ENCODE measurements at regions not wholly inside any gene's neighbourhood (a gene's known extent, or its start where the extent isn't known, plus 50 kb on each side); places are given as distances from the start of the nearest gene placed in this dataset.

DNA sequence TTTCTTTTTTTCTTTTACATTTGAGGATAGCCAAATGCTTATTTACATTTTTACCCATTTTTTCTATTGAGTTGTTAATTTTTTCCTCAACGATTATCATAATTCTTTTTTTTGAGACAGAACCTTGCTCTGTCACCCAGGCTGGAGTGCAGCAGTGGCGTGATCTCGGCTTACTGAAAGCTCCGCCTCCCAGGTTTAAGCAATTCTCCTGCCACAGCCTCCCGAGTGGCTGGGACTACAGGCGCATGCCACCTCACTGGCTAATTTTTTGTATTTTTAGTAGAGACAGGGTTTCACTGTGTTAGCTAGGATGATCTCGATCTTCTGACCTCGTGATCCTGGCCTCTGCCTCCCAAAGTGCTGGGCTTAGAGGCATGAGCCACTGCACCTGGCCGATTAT is 208.7 kb downstream of the LIG4 start:
- no peaks in the 10 kb centered on the region for H3K4me1 ChIP-seq (ENCODE audit: control insufficient read depth, insufficient read depth, low read length)
- no peaks in the 10 kb centered on the region for H3K36me3 ChIP-seq (ENCODE audit: control insufficient read depth in 2 of 2, insufficient read depth in 2 of 2, low read length in 2 of 2)
- H3K4me3 ChIP-seq (ENCODE audit: low read length in 2 of 2), result no peak overlapping the region
- no peaks in the 10 kb centered on the region for H3K9me3 ChIP-seq (ENCODE audit: control insufficient read depth in 2 of 2, low read length in 2 of 2)
- H3K27me3 ChIP-seq (ENCODE audit: control insufficient read depth in 1 of 2, insufficient read depth in 2 of 2, low read length in 2 of 2), result no peaks in the 10 kb centered on the region
- H3K27ac ChIP-seq (ENCODE audit: low read length), result no peak overlapping the region
- no peak overlapping the region for H3K9ac ChIP-seq (ENCODE audit: low read length in 2 of 2)

DNA sequence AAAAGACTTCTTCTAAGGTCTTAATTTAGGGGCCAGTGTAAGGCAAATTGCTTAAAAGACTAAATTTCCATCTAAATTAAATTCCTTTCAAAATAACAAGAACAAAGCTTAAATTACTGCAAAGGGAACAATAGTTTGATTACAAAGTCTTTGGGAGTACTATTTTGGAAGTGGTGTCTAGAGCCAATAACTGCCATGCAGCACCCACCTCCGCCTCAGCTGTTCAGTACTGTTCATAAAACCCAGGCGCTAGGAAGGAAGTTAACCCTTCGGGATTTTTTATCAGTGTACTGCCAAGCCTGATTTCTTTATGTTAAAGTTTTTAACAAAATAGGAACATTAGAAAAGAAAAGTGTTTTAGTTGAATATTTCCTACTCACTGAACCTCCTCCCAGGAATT is 210.1 kb downstream of the LIG4 start:
- Histone ChIP-seq H3K27ac (ENCODE audit: low read length) (no peak overlapping the region), H3K36me3 (ENCODE audit: control insufficient read depth in 2 of 2, insufficient read depth in 2 of 2, low read length in 2 of 2) (no peaks in the 10 kb centered on the region)

DNA sequence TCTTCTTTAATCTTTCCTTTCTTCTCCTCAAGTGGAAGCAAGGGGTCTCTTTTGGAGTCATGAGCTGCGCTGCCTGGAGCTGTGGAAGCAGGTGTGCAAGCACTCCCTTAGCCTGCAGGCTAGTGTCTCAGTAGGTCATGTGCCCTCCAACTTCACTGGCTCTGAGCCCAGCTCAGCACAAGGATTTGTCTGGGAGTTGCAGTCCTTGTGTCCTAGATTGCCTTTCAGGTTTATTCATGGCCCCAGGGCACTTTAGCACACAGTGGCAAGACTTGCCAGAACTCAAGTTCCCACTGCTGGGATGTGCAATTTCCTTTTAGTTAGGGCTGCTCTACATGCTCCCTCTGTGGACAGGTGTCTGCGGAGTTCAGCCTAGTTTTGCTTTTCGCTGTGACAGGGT is 211.7 kb downstream of the LIG4 start:
- no peaks in the 10 kb centered on the region for H3K9me3 ChIP-seq (ENCODE audit: control insufficient read depth in 2 of 2, low read length in 2 of 2)
- no peak overlapping the region for H3K27ac ChIP-seq (ENCODE audit: low read length)
- H3K4me3 ChIP-seq (ENCODE audit: low read length in 2 of 2), result no peak overlapping the region
- no peaks in the 10 kb centered on the region for H3K27me3 ChIP-seq (ENCODE audit: control insufficient read depth in 1 of 2, insufficient read depth in 2 of 2, low read length in 2 of 2)
- H3K36me3 ChIP-seq (ENCODE audit: control insufficient read depth in 2 of 2, insufficient read depth in 2 of 2, low read length in 2 of 2), result no peaks in the 10 kb centered on the region
- H3K4me1 ChIP-seq (ENCODE audit: control insufficient read depth, insufficient read depth, low read length), result no peaks in the 10 kb centered on the region
- H3K9ac ChIP-seq (ENCODE audit: low read length in 2 of 2), result no peak overlapping the region

More for the DNA sequence above, 210.1 kb downstream of the LIG4 start:
- Histone ChIP-seq H3K9ac (ENCODE audit: low read length in 2 of 2) (no peak overlapping the region), H3K4me3 (ENCODE audit: low read length in 2 of 2) (no peak overlapping the region), H3K27me3 (ENCODE audit: control insufficient read depth in 1 of 2, insufficient read depth in 2 of 2, low read length in 2 of 2) (no peaks in the 10 kb centered on the region), H3K4me1 (ENCODE audit: control insufficient read depth, insufficient read depth, low read length) (no peaks in the 10 kb centered on the region), H3K9me3 (ENCODE audit: control insufficient read depth in 2 of 2, low read length in 2 of 2) (no peaks in the 10 kb centered on the region)

DNA sequence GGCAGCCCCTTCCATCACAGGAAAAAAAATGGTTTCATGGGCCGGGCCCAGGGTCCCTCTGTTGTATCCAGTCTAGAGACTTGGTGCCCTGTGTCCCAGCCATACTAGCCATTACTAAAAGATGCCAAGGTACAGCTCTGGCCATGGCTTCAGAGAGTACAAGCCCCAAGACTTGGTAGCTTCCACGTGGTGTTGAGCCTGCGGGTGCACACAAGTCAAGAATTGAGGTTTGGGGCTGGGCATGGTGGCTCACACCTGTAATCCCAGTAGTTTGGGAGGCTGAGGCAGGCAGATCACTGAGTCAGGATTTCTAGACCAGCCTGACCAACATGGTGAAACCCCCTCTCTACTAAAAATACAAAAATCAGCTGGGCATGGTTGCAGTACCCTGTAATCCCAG is 214.3 kb downstream of the LIG4 start:
- no peaks in the 10 kb centered on the region for H3K27me3 ChIP-seq (ENCODE audit: control insufficient read depth in 1 of 2, insufficient read depth in 2 of 2, low read length in 2 of 2)
- no peak overlapping the region for H3K9ac ChIP-seq (ENCODE audit: low read length in 2 of 2)
- H3K9me3 ChIP-seq (ENCODE audit: control insufficient read depth in 2 of 2, low read length in 2 of 2), result no peaks in the 10 kb centered on the region
- H3K27ac ChIP-seq (ENCODE audit: low read length), result no peak overlapping the region
- H3K4me3 ChIP-seq (ENCODE audit: low read length in 2 of 2), result no peak overlapping the region
- H3K4me1 ChIP-seq (ENCODE audit: control insufficient read depth, insufficient read depth, low read length), result no peaks in the 10 kb centered on the region
- no peaks in the 10 kb centered on the region for H3K36me3 ChIP-seq (ENCODE audit: control insufficient read depth in 2 of 2, insufficient read depth in 2 of 2, low read length in 2 of 2)

DNA sequence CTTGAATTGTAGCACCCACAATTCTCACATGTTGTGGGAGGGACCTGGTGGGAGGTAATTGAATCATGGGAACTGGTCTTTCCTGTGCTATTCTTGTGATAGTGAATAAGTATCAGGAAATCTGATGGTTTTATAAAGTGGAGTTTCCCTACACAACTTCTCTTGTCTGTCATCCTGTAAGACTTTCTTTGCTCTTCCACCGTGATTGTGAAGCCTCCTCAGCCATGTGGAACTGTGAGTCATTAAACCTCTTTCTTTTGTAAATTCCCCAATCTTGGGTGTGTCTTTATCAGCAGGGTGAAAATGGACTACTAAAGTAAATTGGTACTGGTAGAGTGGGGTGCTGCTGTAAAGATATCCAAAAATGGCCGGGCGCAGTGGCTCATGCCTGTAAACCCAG is 215.6 kb downstream of the LIG4 start:
- no peaks in the 10 kb centered on the region for H3K4me1 ChIP-seq (ENCODE audit: control insufficient read depth, insufficient read depth, low read length)
- no peaks in the 10 kb centered on the region for H3K36me3 ChIP-seq (ENCODE audit: control insufficient read depth in 2 of 2, insufficient read depth in 2 of 2, low read length in 2 of 2)
- no peak overlapping the region for H3K27ac ChIP-seq (ENCODE audit: low read length)
- H3K4me3 ChIP-seq (ENCODE audit: low read length in 2 of 2), result no peak overlapping the region
- H3K27me3 ChIP-seq (ENCODE audit: control insufficient read depth in 1 of 2, insufficient read depth in 2 of 2, low read length in 2 of 2), result no peaks in the 10 kb centered on the region
- no peak overlapping the region for H3K9ac ChIP-seq (ENCODE audit: low read length in 2 of 2)
- H3K9me3 ChIP-seq (ENCODE audit: control insufficient read depth in 2 of 2, low read length in 2 of 2), result no peaks in the 10 kb centered on the region

DNA sequence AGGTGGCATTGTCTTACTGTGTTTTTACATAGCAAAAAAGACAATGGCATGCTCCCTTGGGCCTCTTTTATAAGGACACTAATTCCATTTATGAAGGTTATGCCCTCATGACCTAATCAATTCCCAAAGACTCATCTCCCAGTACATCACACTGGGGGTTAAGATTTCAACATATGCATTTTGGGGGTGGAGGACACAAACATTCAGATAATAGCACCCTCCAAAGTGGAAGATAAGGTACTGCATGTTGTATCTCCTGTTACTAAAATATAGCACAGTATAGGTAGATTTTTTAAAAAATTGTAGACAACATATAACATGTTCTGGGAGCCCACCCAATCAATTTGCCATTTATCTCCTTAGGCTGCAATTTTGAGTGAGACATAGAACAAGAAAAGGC is 221.2 kb downstream of the LIG4 start:
- Histone ChIP-seq H3K27me3 (ENCODE audit: control insufficient read depth in 1 of 2, insufficient read depth in 2 of 2, low read length in 2 of 2) (no peaks in the 10 kb centered on the region), H3K9me3 (ENCODE audit: control insufficient read depth in 2 of 2, low read length in 2 of 2) (peaks cover 0 to 1% of the 10 kb centered on the region in 2 donors)

DNA sequence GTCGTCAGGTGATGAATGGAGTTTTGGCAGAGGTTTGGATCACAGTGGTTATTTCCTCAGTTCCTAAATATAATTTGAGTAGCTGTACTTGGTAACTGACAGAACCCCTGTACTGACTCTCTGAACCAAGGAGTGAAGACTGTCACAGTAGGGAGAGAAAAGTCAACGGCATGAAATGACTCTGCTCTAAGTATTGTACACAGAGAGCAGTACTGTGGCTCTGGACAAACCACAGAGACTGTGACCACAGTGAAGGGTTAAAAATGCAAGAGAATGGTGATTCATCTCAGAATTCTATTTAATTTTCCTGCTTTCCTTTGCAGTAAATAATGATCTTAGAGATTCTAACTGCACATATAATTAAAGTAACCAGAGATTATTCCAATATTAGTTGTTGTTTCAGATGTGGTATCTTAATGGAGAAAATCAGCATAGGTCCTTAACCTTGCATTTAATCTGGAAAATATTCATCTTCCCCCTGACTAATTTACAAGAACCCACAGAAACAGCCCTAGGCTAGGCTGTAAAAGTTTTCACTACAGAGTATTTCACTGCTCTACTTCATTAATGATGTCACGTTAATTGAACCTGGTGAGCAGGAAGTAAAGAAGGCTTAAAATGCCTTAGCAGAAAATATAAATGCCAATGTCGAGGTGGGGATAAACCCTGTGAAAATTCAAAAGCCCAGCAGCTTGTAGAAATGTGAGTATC is 221.9 kb downstream of the LIG4 start:
- Histone ChIP-seq H3K27me3 (ENCODE audit: control insufficient read depth in 1 of 2, insufficient read depth in 2 of 2, low read length in 2 of 2) (no peaks in the 10 kb centered on the region), H3K9me3 (ENCODE audit: control insufficient read depth in 2 of 2, low read length in 2 of 2) (peaks cover 0 to 1% of the 10 kb centered on the region in 2 donors), H3K9ac (ENCODE audit: low read length in 2 of 2) (no peak overlapping the region), H3K27ac (ENCODE audit: low read length) (no peak overlapping the region), H3K4me3 (ENCODE audit: low read length in 2 of 2) (no peak overlapping the region), H3K4me1 (ENCODE audit: control insufficient read depth, insufficient read depth, low read length) (no peaks in the 10 kb centered on the region), H3K36me3 (ENCODE audit: control insufficient read depth in 2 of 2, insufficient read depth in 2 of 2, low read length in 2 of 2) (no peaks in the 10 kb centered on the region)

More for the DNA sequence above, 221.2 kb downstream of the LIG4 start:
- Histone ChIP-seq H3K4me3 (ENCODE audit: low read length in 2 of 2) (no peak overlapping the region), H3K36me3 (ENCODE audit: control insufficient read depth in 2 of 2, insufficient read depth in 2 of 2, low read length in 2 of 2) (no peaks in the 10 kb centered on the region), H3K9ac (ENCODE audit: low read length in 2 of 2) (no peak overlapping the region), H3K4me1 (ENCODE audit: control insufficient read depth, insufficient read depth, low read length) (no peaks in the 10 kb centered on the region), H3K27ac (ENCODE audit: low read length) (no peak overlapping the region)

DNA sequence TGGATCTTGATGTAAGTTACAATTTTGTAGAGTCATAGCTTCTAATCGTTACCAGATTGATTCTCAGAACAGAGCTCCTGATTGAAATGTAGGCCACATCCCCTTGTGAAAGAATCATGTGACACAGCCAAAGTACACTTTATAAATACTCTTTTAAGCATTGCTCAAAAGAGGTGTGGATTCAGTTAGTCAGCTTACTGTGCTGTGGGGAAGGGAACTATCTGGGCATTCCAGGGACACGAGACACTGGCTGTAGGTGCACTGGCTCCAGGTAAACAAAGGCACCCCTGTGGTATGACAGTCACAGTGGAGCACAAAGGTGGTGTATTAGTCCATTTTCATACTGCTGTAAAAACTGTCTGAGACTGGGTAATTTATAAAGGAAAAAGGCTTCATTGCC is 222.8 kb downstream of the LIG4 start:
- Histone ChIP-seq H3K9me3 (ENCODE audit: control insufficient read depth in 2 of 2, low read length in 2 of 2) (peaks cover 0 to 1% of the 10 kb centered on the region in 2 donors), H3K9ac (ENCODE audit: low read length in 2 of 2) (no peak overlapping the region), H3K27me3 (ENCODE audit: control insufficient read depth in 1 of 2, insufficient read depth in 2 of 2, low read length in 2 of 2) (no peaks in the 10 kb centered on the region), H3K4me1 (ENCODE audit: control insufficient read depth, insufficient read depth, low read length) (no peaks in the 10 kb centered on the region), H3K4me3 (ENCODE audit: low read length in 2 of 2) (no peak overlapping the region), H3K36me3 (ENCODE audit: control insufficient read depth in 2 of 2, insufficient read depth in 2 of 2, low read length in 2 of 2) (no peaks in the 10 kb centered on the region), H3K27ac (ENCODE audit: low read length) (no peak overlapping the region)

DNA sequence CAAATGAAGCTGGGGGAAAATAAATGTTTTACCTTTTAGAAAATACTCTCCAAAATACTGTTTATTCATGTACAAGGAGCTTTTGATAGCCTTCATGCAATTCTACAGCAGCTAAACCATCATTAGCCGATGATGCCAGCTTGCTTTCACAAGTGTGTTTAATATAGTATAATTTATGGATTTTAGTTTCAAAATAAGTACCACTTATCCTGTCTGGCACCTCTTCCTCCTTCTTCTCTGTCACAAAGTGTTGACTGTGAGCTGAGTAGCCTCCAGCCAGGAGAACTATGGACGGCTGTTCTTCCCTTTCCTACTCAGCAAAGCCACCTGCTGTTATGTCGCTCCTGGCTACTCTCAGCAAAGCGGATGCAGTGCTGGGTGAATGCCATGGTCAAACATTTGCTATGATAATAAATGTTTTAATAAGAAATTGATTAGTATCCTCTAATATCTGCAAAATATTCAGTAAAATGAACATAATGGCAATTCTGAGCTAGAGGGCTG is 238.2 kb downstream of the LIG4 start:
- Histone ChIP-seq H3K27ac (ENCODE audit: low read length) (no peak overlapping the region), H3K27me3 (ENCODE audit: control insufficient read depth in 1 of 2, insufficient read depth in 2 of 2, low read length in 2 of 2) (no peaks in the 10 kb centered on the region), H3K9ac (ENCODE audit: low read length in 2 of 2) (no peak overlapping the region), H3K4me1 (ENCODE audit: control insufficient read depth, insufficient read depth, low read length) (no peaks in the 10 kb centered on the region), H3K4me3 (ENCODE audit: low read length in 2 of 2) (no peak overlapping the region), H3K36me3 (ENCODE audit: control insufficient read depth in 2 of 2, insufficient read depth in 2 of 2, low read length in 2 of 2) (no peaks in the 10 kb centered on the region), H3K9me3 (ENCODE audit: control insufficient read depth in 2 of 2, low read length in 2 of 2) (no peaks in the 10 kb centered on the region)

DNA sequence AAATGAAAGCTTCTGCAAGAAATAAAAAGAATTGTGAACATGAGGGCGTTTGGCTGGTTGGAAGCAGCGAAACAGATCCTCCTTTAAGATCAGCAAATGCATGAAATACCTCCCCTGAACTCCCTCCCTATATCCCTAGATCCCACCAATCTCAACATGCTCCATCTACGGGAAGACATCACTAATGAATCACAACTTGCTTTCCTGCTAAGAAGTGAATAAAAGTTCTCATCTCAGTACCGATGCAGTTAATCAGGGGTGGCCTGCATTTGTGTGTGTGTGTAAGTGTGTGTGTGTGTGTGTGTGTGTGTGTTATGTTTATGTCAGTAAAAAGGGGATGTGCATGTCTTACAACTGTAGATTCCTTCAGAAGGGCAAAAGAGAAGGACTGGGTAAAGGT is 238.7 kb downstream of the LIG4 start:
- Histone ChIP-seq H3K27me3 (ENCODE audit: control insufficient read depth in 1 of 2, insufficient read depth in 2 of 2, low read length in 2 of 2) (no peaks in the 10 kb centered on the region), H3K9ac (ENCODE audit: low read length in 2 of 2) (no peak overlapping the region), H3K36me3 (ENCODE audit: control insufficient read depth in 2 of 2, insufficient read depth in 2 of 2, low read length in 2 of 2) (no peaks in the 10 kb centered on the region), H3K4me1 (ENCODE audit: control insufficient read depth, insufficient read depth, low read length) (no peaks in the 10 kb centered on the region), H3K9me3 (ENCODE audit: control insufficient read depth in 2 of 2, low read length in 2 of 2) (no peaks in the 10 kb centered on the region), H3K27ac (ENCODE audit: low read length) (no peak overlapping the region), H3K4me3 (ENCODE audit: low read length in 2 of 2) (no peak overlapping the region)

DNA sequence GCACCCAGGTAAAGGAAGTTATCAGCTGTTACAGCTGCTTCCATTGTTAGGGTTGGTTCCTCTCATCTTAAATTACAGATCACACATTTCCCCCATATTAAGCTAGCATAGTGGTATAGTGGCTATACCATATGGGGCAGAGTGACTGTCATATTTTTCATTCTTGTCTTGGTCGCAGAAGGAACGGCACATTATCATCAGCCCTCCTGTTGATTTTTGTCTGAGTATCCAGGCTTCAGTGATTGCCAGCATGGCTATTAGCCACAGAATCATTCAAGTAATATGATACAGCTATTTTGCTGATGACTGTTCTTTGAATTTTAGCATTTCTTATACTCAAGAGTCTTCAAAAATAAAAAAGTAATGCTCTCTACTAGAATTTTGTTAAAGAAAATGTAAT is 240.9 kb downstream of the LIG4 start:
- no peak overlapping the region for H3K9ac ChIP-seq (ENCODE audit: low read length in 2 of 2)
- H3K9me3 ChIP-seq (ENCODE audit: control insufficient read depth in 2 of 2, low read length in 2 of 2), result no peaks in the 10 kb centered on the region
- no peak overlapping the region for H3K4me3 ChIP-seq (ENCODE audit: low read length in 2 of 2)
- H3K4me1 ChIP-seq (ENCODE audit: control insufficient read depth, insufficient read depth, low read length), result no peaks in the 10 kb centered on the region
- no peak overlapping the region for H3K27ac ChIP-seq (ENCODE audit: low read length)
- H3K36me3 ChIP-seq (ENCODE audit: control insufficient read depth in 2 of 2, insufficient read depth in 2 of 2, low read length in 2 of 2), result no peaks in the 10 kb centered on the region
- no peaks in the 10 kb centered on the region for H3K27me3 ChIP-seq (ENCODE audit: control insufficient read depth in 1 of 2, insufficient read depth in 2 of 2, low read length in 2 of 2)
